Suprapubic skin (tissue), 4 donors: ENCODE measurements at regions not wholly inside any gene's neighbourhood (a gene's known extent, or its start where the extent isn't known, plus 50 kb on each side); places are given as distances from the start of the nearest gene placed in this dataset.

Experiments used
- DNase-seq, 2 donors: peaks; one replicate each; pipeline ENCODE4 v3.0.0-alpha.2; 2019; ENCODE audit warnings: low spot score in 2 of 2
- H3K27ac ChIP-seq: fragments of 200-600 bp; sonication (generic); one replicate; pipeline ENCODE4 v1.5.1; 2019
- H3K27me3 ChIP-seq: fragments of 200-600 bp; sonication (generic); one replicate; pipeline ENCODE4 v1.5.1; 2019
- H3K36me3 ChIP-seq: fragments of 200-600 bp; sonication (generic); one replicate; pipeline ENCODE4 v1.5.1; 2019
- H3K4me1 ChIP-seq: fragments of 200-600 bp; sonication (generic); one replicate; pipeline ENCODE4 v1.5.1; 2019
- H3K4me3 ChIP-seq: fragments of 200-600 bp; sonication (generic); one replicate; pipeline ENCODE4 v1.5.1; 2019; ENCODE audit warnings: mild to moderate bottlenecking
- H3K9me3 ChIP-seq: fragments of 200-600 bp; sonication (generic); one replicate; pipeline ENCODE4 v1.5.1; 2019
- EP300 ChIP-seq: sonication (generic); formaldehyde crosslinking; IDR thresholded peaks from one replicate; pipeline ENCODE4 v1.6.1; 2017; ENCODE audit warnings: antibody characterized with exemption
- POLR2A ChIP-seq, 2 donors: fragments of 450-650 bp; IDR thresholded peaks; one replicate each; pipeline ENCODE4 v1.6.1; 2017; ENCODE audit warnings: antibody characterized with exemption in 2 of 2, mild to moderate bottlenecking in 2 of 2, moderate library complexity in 2 of 2
- POLR2AphosphoS5 ChIP-seq, 3 donors: sonication (generic); formaldehyde crosslinking; IDR thresholded peaks; one replicate each; pipeline ENCODE4 v1.6.1; 2017; ENCODE audit warnings: antibody characterized with exemption in 3 of 3
- WGBS: methylation state at CpG from one replicate; pipeline ENCODE4 v1.1.5; 2018; 5-methylcytosine and 5-hydroxymethylcytosine counted together
- TF ChIP-seq, protein P1 (sequence below), 2 donors: fragments of 200-600 bp in 1 of 2; fragments of 450-650 bp in 1 of 2; sonication (generic) in 1 of 2; IDR thresholded peaks; one replicate each; pipeline ENCODE4 v1.5.1; 2016 to 2019; ENCODE audit warnings: antibody characterized with exemption in 2 of 2, mild to moderate bottlenecking in 1 of 2, moderate library complexity in 1 of 2

DNA sequence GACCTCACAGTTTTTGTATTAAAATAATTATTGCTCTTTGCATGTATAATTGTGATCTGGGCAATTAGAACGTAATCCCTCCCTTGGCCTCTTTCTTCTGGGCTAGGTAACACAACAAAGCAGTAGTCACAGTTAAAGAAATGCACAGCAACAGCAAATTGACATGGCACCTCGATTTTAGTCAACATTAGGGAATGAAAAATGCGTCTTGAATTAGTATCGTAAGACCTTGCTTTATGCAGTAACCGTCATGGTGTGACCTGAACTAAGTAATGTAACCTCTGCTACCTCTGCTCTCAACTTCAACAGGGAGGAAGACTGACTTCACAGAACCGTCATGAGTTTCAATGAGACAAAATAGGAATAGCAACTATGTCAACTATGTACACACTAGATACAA is 265.4 kb upstream of the MAF start:
- Histone ChIP-seq H3K27ac (no peak overlapping the region), H3K9me3 (no peaks in the 10 kb centered on the region), H3K4me3 (no peak overlapping the region), H3K27me3 (no peaks in the 10 kb centered on the region), H3K4me1 (no peaks in the 10 kb centered on the region), H3K36me3 (no peaks in the 10 kb centered on the region)
- DNase-seq = no peak
- 89% methylated on average over 6 of the region's 6 CpGs for WGBS
- TF ChIP-seq, protein P1, sequence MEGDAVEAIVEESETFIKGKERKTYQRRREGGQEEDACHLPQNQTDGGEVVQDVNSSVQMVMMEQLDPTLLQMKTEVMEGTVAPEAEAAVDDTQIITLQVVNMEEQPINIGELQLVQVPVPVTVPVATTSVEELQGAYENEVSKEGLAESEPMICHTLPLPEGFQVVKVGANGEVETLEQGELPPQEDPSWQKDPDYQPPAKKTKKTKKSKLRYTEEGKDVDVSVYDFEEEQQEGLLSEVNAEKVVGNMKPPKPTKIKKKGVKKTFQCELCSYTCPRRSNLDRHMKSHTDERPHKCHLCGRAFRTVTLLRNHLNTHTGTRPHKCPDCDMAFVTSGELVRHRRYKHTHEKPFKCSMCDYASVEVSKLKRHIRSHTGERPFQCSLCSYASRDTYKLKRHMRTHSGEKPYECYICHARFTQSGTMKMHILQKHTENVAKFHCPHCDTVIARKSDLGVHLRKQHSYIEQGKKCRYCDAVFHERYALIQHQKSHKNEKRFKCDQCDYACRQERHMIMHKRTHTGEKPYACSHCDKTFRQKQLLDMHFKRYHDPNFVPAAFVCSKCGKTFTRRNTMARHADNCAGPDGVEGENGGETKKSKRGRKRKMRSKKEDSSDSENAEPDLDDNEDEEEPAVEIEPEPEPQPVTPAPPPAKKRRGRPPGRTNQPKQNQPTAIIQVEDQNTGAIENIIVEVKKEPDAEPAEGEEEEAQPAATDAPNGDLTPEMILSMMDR (IDR thresholded peaks at IDR 0.05) = no peak
- TF ChIP-seq POLR2AphosphoS5 (IDR thresholded peaks at IDR 0.05) (no peak), EP300 (no peak), POLR2A (IDR thresholded peaks at IDR 0.05) (no peak)

DNA sequence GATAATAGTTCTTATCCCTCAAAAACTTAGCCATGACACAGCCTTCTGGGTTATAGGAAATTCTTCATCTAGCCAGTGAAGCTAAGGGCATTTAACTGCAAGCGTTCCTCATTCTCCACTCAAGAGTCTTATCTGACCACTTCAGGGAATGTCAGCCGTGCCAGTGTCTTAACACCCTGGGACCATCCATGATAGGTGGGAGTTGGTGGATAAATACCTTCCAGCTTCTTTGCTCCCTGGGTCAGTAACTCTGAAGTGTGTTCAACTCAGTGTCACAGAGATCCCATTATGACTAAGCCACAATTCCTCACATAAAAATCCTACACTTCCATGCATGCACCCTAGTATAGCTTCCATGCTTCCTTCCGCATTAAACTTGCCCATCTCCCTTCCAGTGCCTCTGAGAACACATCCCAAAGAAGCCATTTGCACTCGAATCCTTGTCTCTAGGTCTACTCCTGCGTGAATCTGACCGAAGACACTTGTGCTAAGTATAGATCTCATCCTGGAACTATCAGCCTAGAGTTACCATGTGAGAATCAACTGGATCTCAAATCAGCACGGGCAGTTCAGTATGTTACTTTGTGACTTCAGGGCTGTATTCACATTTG is 264.3 kb upstream of the MAF start:
- no peak for TF ChIP-seq EP300
- no peak for TF ChIP-seq POLR2AphosphoS5 (IDR thresholded peaks at IDR 0.05)
- TF ChIP-seq, protein P1 (IDR thresholded peaks at IDR 0.05) = no peak
- no peak for TF ChIP-seq POLR2A (IDR thresholded peaks at IDR 0.05)
- Histone ChIP-seq H3K4me1 (peaks cover under 1% of the 10 kb centered on the region), H3K9me3 (no peaks in the 10 kb centered on the region), H3K36me3 (no peaks in the 10 kb centered on the region), H3K4me3 (no peak overlapping the region), H3K27ac (no peak overlapping the region), H3K27me3 (no peaks in the 10 kb centered on the region)
- 95% methylated on average over 7 of the region's 7 CpGs for WGBS
- no peak for DNase-seq

DNA sequence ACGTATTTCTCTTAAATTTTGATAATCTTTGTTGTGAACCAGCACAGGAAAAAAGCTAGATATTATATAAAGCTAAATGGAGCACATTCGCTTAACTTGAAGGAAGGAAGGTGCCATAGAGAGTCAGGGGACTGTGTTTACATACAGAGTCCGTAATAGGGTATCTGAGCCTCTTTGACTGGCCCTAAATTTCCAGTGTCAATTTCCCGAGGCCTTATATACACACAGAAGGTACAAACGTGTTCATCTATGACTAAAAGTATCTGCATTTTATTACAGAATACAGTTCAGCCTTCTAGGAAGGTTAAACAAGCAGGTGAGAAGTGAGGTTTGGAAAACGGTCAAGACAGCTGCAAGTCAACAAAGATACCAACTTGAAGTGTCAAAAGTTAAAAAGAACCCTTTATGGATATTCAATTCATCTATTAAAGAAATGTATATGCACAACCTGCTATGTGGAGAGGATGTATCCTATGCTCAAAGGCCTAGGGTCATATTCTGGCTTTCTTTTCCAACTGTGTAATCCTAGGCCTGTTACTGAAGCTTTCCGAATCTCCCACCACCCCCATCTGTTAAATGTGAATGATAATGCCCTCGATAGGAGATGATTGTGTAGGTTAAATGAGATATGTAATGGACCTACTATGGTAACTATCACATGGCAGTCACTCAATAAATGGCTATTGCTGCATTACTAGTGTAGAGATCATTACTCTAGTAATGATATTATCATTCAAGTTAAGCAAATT is 263.7 kb upstream of the MAF start:
- H3K27me3 ChIP-seq = no peaks in the 10 kb centered on the region
- H3K9me3 ChIP-seq = no peaks in the 10 kb centered on the region
- DNase-seq = no peak
- WGBS = 79% methylated on average over 8 of the region's 8 CpGs
- H3K36me3 ChIP-seq = no peaks in the 10 kb centered on the region
- TF ChIP-seq, protein P1 (IDR thresholded peaks at IDR 0.05) = no peak
- no peak for TF ChIP-seq POLR2AphosphoS5 (IDR thresholded peaks at IDR 0.05)
- no peak for TF ChIP-seq POLR2A (IDR thresholded peaks at IDR 0.05)
- no peak for TF ChIP-seq EP300
- H3K27ac ChIP-seq = no peak overlapping the region
- H3K4me3 ChIP-seq = no peak overlapping the region
- peaks cover 6% of the 10 kb centered on the region for H3K4me1 ChIP-seq

DNA sequence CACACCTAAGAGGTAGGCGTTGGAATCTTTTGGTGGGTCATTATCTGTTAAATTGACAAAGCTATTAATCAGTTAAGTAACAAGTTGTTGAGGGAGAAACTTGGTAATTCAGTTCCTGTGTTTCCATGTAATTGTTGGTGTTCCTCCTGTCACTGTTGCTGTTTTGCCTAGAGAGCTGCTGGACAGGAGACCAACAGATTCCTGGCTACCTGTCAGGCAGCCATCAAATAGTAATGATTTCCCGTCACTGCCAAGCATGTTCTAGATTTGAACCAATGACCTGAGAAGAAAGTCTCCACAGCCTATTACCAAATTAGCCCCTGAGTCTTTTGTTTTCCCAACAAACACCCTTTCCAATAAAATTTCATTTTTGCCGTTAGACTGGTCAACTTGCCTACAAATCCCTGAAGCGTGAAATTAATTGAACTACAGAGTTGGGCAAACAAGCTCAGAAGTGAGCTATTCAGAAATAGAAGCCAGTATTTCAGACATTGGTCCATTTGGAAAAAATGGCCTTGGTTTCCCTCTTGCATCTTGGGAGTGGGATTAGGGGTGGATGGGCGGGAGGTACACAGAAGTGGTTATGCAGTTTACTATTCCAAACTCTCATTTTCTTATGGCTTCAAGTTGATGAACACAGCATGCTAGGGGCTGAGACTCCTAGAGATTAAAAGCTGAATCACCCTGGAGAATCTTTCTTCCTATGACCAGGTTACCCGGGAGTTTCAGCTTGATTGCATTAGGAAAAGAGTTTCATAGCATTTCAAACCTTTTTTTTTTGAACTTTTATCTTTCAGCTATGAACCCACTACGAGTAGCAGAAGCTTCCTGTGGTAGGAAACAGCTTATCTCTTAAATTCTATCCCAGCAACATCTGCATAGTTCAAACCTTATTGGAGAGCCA is 262.8 kb upstream of the MAF start:
- DNase-seq = no peak
- 91% methylated on average over 7 of the region's 7 CpGs for WGBS
- Histone ChIP-seq H3K9me3 (no peaks in the 10 kb centered on the region), H3K4me3 (no peak overlapping the region), H3K4me1 (peaks cover 6% of the 10 kb centered on the region), H3K27me3 (no peaks in the 10 kb centered on the region), H3K27ac (no peak overlapping the region), H3K36me3 (no peaks in the 10 kb centered on the region)
- TF ChIP-seq EP300 = no peak
- TF ChIP-seq, protein P1 (IDR thresholded peaks at IDR 0.05) = no peak
- no peak for TF ChIP-seq POLR2AphosphoS5 (IDR thresholded peaks at IDR 0.05)
- TF ChIP-seq POLR2A (IDR thresholded peaks at IDR 0.05) = no peak

DNA sequence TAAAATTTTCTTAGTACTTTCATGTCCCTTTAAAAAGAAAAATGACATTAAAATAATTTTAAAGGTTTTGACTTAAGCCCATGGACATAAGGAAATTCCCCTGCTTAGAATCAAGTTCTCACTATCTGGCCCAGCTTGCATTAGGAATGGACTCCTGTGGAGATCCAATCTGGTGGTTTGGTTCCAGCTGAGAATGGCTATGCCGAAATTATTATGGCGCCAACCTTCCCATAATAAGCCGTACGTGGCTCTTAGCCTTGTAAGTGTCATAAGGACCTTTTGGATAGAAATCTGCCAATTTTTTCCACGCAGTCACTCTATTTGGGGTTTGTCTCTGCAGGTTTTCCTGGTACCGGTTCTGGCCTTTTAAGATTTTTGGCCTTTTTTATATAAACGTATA is 262.1 kb upstream of the MAF start:
- H3K9me3 ChIP-seq = no peaks in the 10 kb centered on the region
- H3K27me3 ChIP-seq = no peaks in the 10 kb centered on the region
- peaks cover 6% of the 10 kb centered on the region for H3K4me1 ChIP-seq
- no peak for DNase-seq
- H3K4me3 ChIP-seq = no peak overlapping the region
- no peaks in the 10 kb centered on the region for H3K36me3 ChIP-seq
- WGBS = 97% methylated on average over 7 of the region's 7 CpGs
- no peak for TF ChIP-seq EP300
- TF ChIP-seq POLR2AphosphoS5 (IDR thresholded peaks at IDR 0.05) = no peak
- TF ChIP-seq POLR2A (IDR thresholded peaks at IDR 0.05) = no peak
- TF ChIP-seq, protein P1 (IDR thresholded peaks at IDR 0.05) = no peak
- no peak overlapping the region for H3K27ac ChIP-seq
